MM.1S (cell line): ENCODE measurements at regions not wholly inside any gene's neighbourhood (a gene's known extent, or its start where the extent isn't known, plus 50 kb on each side); places are given as distances from the start of the nearest gene placed in this dataset.

Experiments used
- DNase-seq: peaks from one replicate; pipeline ENCODE4 v3.0.0-alpha.2; 2015
- H2AFZ ChIP-seq: fragments of 300-600 bp; sonication (generic); 2 replicates; pipeline ENCODE4 v1.6.0; 2016; ENCODE audit warnings: antibody characterized with exemption, low read length
- H3F3A ChIP-seq: fragments of 300-600 bp; sonication (generic); 2 replicates; pipeline ENCODE4 v1.6.1; 2016; ENCODE audit warnings: mild to moderate bottlenecking, antibody characterized with exemption, low read length, moderate library complexity, mixed read lengths; ENCODE audit not compliant: insufficient read depth
- H3K27ac ChIP-seq: fragments of 300-600 bp; sonication (generic); 2 replicates; pipeline ENCODE4 v1.5.1; 2016; ENCODE audit warnings: mild to moderate bottlenecking, low read length
- H3K27me3 ChIP-seq: fragments of 300-600 bp; sonication (generic); replicated peaks from 2 replicates; pipeline ENCODE4 v1.6.0; 2016; ENCODE audit warnings: low read length; ENCODE audit not compliant: insufficient read depth
- H3K36me3 ChIP-seq: fragments of 300-600 bp; sonication (generic); replicated peaks from 2 replicates; pipeline ENCODE4 v1.6.1; 2016; ENCODE audit warnings: mild to moderate bottlenecking, low read length, mixed read lengths; ENCODE audit not compliant: insufficient read depth
- H3K4me1 ChIP-seq: fragments of 300-600 bp; sonication (generic); 2 replicates; pipeline ENCODE4 v1.6.1; 2016; ENCODE audit warnings: low read length, mixed read lengths
- H3K4me2 ChIP-seq: fragments of 300-600 bp; sonication (generic); 2 replicates; pipeline ENCODE4 v1.6.0; 2016; ENCODE audit warnings: low read depth, low read length
- H3K4me3 ChIP-seq: fragments of 300-600 bp; sonication (generic); 2 replicates; pipeline ENCODE4 v1.5.1; 2016; ENCODE audit warnings: low read length, mixed read lengths
- H3K79me2 ChIP-seq: fragments of 300-600 bp; sonication (generic); 2 replicates; pipeline ENCODE4 v1.6.1; 2016; ENCODE audit warnings: mixed run types, low read length, mixed read lengths
- H3K9ac ChIP-seq: fragments of 300-600 bp; sonication (generic); 2 replicates; pipeline ENCODE4 v1.6.1; 2016; ENCODE audit warnings: low read length, mixed read lengths
- H3K9me2 ChIP-seq: fragments of 300-600 bp; sonication (generic); replicated peaks from 2 replicates; pipeline ENCODE4 v1.6.1; 2016; ENCODE audit warnings: mild to moderate bottlenecking, low read length, mixed read lengths; ENCODE audit not compliant: insufficient read depth
- H3K9me3 ChIP-seq: fragments of 300-600 bp; sonication (generic); replicated peaks from 2 replicates; pipeline ENCODE4 v1.6.1; 2016; ENCODE audit warnings: mild to moderate bottlenecking, low read length, mixed read lengths; ENCODE audit not compliant: insufficient read depth
- H4K20me1 ChIP-seq: fragments of 300-600 bp; sonication (generic); 2 replicates; pipeline ENCODE4 v1.6.1; 2016; ENCODE audit warnings: mild to moderate bottlenecking, low read length, moderate library complexity, mixed read lengths; ENCODE audit not compliant: insufficient read depth
- CTCF ChIP-seq: fragments of 300-600 bp; sonication (generic); IDR thresholded peaks from 2 replicates; pipeline ENCODE4 v1.5.1; 2016; ENCODE audit warnings: antibody characterized with exemption, low read length, mixed read lengths
- EZH2 ChIP-seq: fragments of 300-600 bp; sonication (generic); optimal IDR thresholded peaks from 2 replicates; pipeline ENCODE3; 2017; ENCODE audit warnings: low read depth, mild to moderate bottlenecking, antibody characterized with exemption, low read length, mixed read lengths
- EZH2phosphoT487 ChIP-seq: fragments of 300-600 bp; sonication (generic); IDR thresholded peaks from 2 replicates; pipeline ENCODE4 v1.6.1; 2018; ENCODE audit warnings: antibody characterized with exemption, low read length

GRCh38 chr12:75809746-75810145 is 221.8 kb downstream of the PHLDA1 start:
- no peaks in the 10 kb centered on the region for H4K20me1 ChIP-seq
- H3K36me3 ChIP-seq: no peaks in the 10 kb centered on the region
- peaks cover 11% of the 10 kb centered on the region for H3F3A ChIP-seq
- no peaks in the 10 kb centered on the region for H3K9me2 ChIP-seq
- no peak overlapping the region for H3K9ac ChIP-seq
- H3K27me3 ChIP-seq: no peaks in the 10 kb centered on the region
- H3K9me3 ChIP-seq: no peaks in the 10 kb centered on the region
- TF ChIP-seq EZH2: no peak
- no peak for TF ChIP-seq CTCF
- no peak for TF ChIP-seq EZH2phosphoT487
- no peak overlapping the region for H3K27ac ChIP-seq
- H3K79me2 ChIP-seq: no peaks in the 10 kb centered on the region
- peaks cover 13% of the 10 kb centered on the region for H3K4me1 ChIP-seq
- H3K4me3 ChIP-seq: no peak overlapping the region
- no peak overlapping the region for H2AFZ ChIP-seq
- no peak for DNase-seq
- H3K4me2 ChIP-seq: no peak overlapping the region

- DNase-seq: no peak
- peaks cover under 1% of the 10 kb centered on the region; the same call in 1 of the 2 replicates for H3K4me1 ChIP-seq
- H3K9ac ChIP-seq: no peak overlapping the region
- H3K27me3 ChIP-seq: no peaks in the 10 kb centered on the region
- peaks cover 7% of the 10 kb centered on the region for H3F3A ChIP-seq
- no peak overlapping the region for H3K4me2 ChIP-seq
- H3K9me3 ChIP-seq: no peaks in the 10 kb centered on the region
- no peak overlapping the region for H3K4me3 ChIP-seq
- H3K79me2 ChIP-seq: no peaks in the 10 kb centered on the region
- TF ChIP-seq EZH2: no peak
- H3K27ac ChIP-seq: no peak overlapping the region
- H3K36me3 ChIP-seq: no peaks in the 10 kb centered on the region
- H4K20me1 ChIP-seq: no peaks in the 10 kb centered on the region
- no peaks in the 10 kb centered on the region for H3K9me2 ChIP-seq
- no peak overlapping the region for H2AFZ ChIP-seq
These were observed 224.1 kb downstream of the PHLDA1 start for GRCh38 chr12:75807494-75807893.

GRCh38 chr12:75805905-75806304 is 225.7 kb downstream of the PHLDA1 start:
- Histone ChIP-seq H2AFZ (no peak overlapping the region), H3K36me3 (no peaks in the 10 kb centered on the region), H3K4me3 (no peak overlapping the region)

More at GRCh38 chr12:75805905-75806304, 225.7 kb downstream of the PHLDA1 start:
- no peak overlapping the region for H3K9ac ChIP-seq
- no peak for DNase-seq
- no peaks in the 10 kb centered on the region for H3K79me2 ChIP-seq
- no peak overlapping the region for H3K27ac ChIP-seq
- no peaks in the 10 kb centered on the region for H3K4me1 ChIP-seq
- no peaks in the 10 kb centered on the region for H3F3A ChIP-seq
- H3K9me3 ChIP-seq: no peaks in the 10 kb centered on the region
- no peak overlapping the region for H3K4me2 ChIP-seq
- H4K20me1 ChIP-seq: no peaks in the 10 kb centered on the region
- no peaks in the 10 kb centered on the region for H3K27me3 ChIP-seq
- H3K9me2 ChIP-seq: no peaks in the 10 kb centered on the region
- TF ChIP-seq EZH2: no peak
- no peak for TF ChIP-seq CTCF
- TF ChIP-seq EZH2phosphoT487: no peak
